CD14-positive monocyte (primary cell): ENCODE measurements at regions not wholly inside any gene's neighbourhood (a gene's known extent, or its start where the extent isn't known, plus 50 kb on each side); places are given as distances from the start of the nearest gene placed in this dataset.

ENCODE experiments used
- DNase-seq, 3 donors: peaks; one replicate each; pipeline ENCODE4 v3.0.0-alpha.2; 2011 to 2022
- H2AFZ ChIP-seq: 2 replicates; pipeline ENCODE4 v1.6.0; 2012; ENCODE audit warnings: mild to moderate bottlenecking, low read depth, low read length, inconsistent platforms; ENCODE audit not compliant: insufficient read depth, poor library complexity, severe bottlenecking
- H3K27ac ChIP-seq, 2 donors: 1 replicate in 1 of 2; 2 replicates in 1 of 2; pipeline ENCODE4 v1.5.1; 2012 to 2013; ENCODE audit warnings: low read length in 2 of 2, control low read depth in 1 of 2, inconsistent platforms in 1 of 2, low read depth in 1 of 2, mild to moderate bottlenecking in 1 of 2
- H3K27me3 ChIP-seq, 2 donors: one replicate each; pipeline versions ENCODE4 v1.6.0 to v1.6.1; 2011 to 2013; ENCODE audit warnings: low read length in 2 of 2; ENCODE audit not compliant: control insufficient read depth in 2 of 2, insufficient read depth in 2 of 2
- H3K36me3 ChIP-seq, 2 donors: replicated peaks in 1 of 2; 1 replicate in 1 of 2; 2 replicates in 1 of 2; pipeline versions ENCODE4 v1.5.1 to v1.6.1; 2012 to 2013; ENCODE audit warnings: low read length in 2 of 2, control low read depth in 1 of 2, inconsistent platforms in 1 of 2, mild to moderate bottlenecking in 1 of 2; ENCODE audit not compliant: insufficient read depth in 2 of 2, control insufficient read depth in 1 of 2
- H3K4me1 ChIP-seq, 2 donors: 1 replicate in 1 of 2; 2 replicates in 1 of 2; pipeline versions ENCODE4 v1.5.1 to v1.6.1; 2012 to 2013; ENCODE audit warnings: low read length in 2 of 2, control low read depth in 1 of 2, inconsistent platforms in 1 of 2, mild to moderate bottlenecking in 1 of 2, moderate library complexity in 1 of 2; ENCODE audit not compliant: insufficient read depth in 2 of 2, control insufficient read depth in 1 of 2
- H3K4me2 ChIP-seq: replicated peaks from 2 replicates; pipeline ENCODE3; 2012; ENCODE audit warnings: low read length, moderate library complexity, mild to moderate bottlenecking; ENCODE audit not compliant: poor library complexity, severe bottlenecking; ENCODE audit errors: extremely low read depth
- H3K4me3 ChIP-seq, 3 experiments: fragments of 200-600 bp in 1 of 3; sonication (generic) in 1 of 3; replicated peaks in 1 of 3; 1 replicate in 2 of 3; 2 replicates in 1 of 3; pipeline ENCODE4 v1.5.1; 2011 to 2013; ENCODE audit warnings: low read length in 3 of 3, mild to moderate bottlenecking in 3 of 3, control low read depth in 2 of 3, low read depth in 2 of 3, inconsistent platforms in 1 of 3, moderate library complexity in 1 of 3
- H3K79me2 ChIP-seq: 2 replicates; pipeline ENCODE4 v1.6.0; 2012; ENCODE audit warnings: mild to moderate bottlenecking, control low read depth, inconsistent platforms, low read length, moderate library complexity; ENCODE audit not compliant: insufficient read depth
- H3K9ac ChIP-seq: 2 replicates; pipeline ENCODE4 v1.6.0; 2017; ENCODE audit warnings: low read length, mild to moderate bottlenecking; ENCODE audit not compliant: insufficient read depth, poor library complexity, severe bottlenecking
- H3K9me3 ChIP-seq, 2 donors: replicated peaks in 1 of 2; 1 replicate in 1 of 2; 2 replicates in 1 of 2; pipeline versions ENCODE4 v1.5.1 to v1.6.1; 2012 to 2013; ENCODE audit warnings: low read length in 2 of 2, control low read depth in 1 of 2; ENCODE audit not compliant: control insufficient read depth in 1 of 2, insufficient read depth in 1 of 2
- H4K20me1 ChIP-seq: 2 replicates; pipeline ENCODE4 v1.6.0; 2012; ENCODE audit warnings: mild to moderate bottlenecking, low read length, control low read depth, moderate library complexity; ENCODE audit not compliant: insufficient read depth
- H3K27ac Mint-ChIP-seq, 7 donors: one replicate each; pipeline ENCODE4 v1.8.0; 2020; ENCODE audit warnings: mild to moderate bottlenecking in 7 of 7, mixed read lengths in 7 of 7, moderate library complexity in 6 of 7, inconsistent platforms in 2 of 7
- H3K27me3 Mint-ChIP-seq, 3 donors: one replicate each; pipeline ENCODE4 v1.8.0; 2021 to 2022; ENCODE audit warnings: low read depth in 3 of 3, mild to moderate bottlenecking in 3 of 3, mixed read lengths in 3 of 3, moderate library complexity in 3 of 3, inconsistent platforms in 1 of 3
- H3K36me3 Mint-ChIP-seq, 2 donors: one replicate each; pipeline ENCODE4 v1.8.0; 2020; ENCODE audit warnings: mixed read lengths in 2 of 2, inconsistent platforms in 1 of 2, mild to moderate bottlenecking in 1 of 2
- H3K4me1 Mint-ChIP-seq: one replicate; pipeline ENCODE4 v1.8.0; 2020; ENCODE audit warnings: mild to moderate bottlenecking, mixed read lengths
- H3K4me3 Mint-ChIP-seq, 2 donors: one replicate each; pipeline ENCODE4 v1.8.0; 2020; ENCODE audit warnings: mild to moderate bottlenecking in 2 of 2, mixed read lengths in 2 of 2, moderate library complexity in 1 of 2
- H3K9me3 Mint-ChIP-seq, 7 donors: one replicate each; pipeline ENCODE4 v1.8.0; 2020 to 2022; ENCODE audit warnings: mixed read lengths in 7 of 7, mild to moderate bottlenecking in 6 of 7, moderate library complexity in 6 of 7, inconsistent platforms in 2 of 7
- CTCF ChIP-seq: fragments of 200-600 bp; IDR thresholded peaks from one replicate; pipeline ENCODE4 v1.8.0; 2022; ENCODE audit warnings: antibody characterized with exemption, mild to moderate bottlenecking
- WGBS: methylation state at CpG from one replicate; pipeline ENCODE4 v1.1.5; 2013; ENCODE audit warnings: missing lambda C conversion rate; ENCODE audit not compliant: insufficient coverage; 5-methylcytosine and 5-hydroxymethylcytosine counted together
- intact Hi-C, 2 donors: fragments of 100-400 bp; cut with micrococcal nuclease; formaldehyde crosslinking; loops; one replicate each; pipeline versions ENCODE4 v1.15.0 to v1.15.1; 2023

- DNase-seq: no peak
- no peaks in the 10 kb centered on the region for H3K9me3 ChIP-seq
- H3K79me2 ChIP-seq: no peaks in the 10 kb centered on the region
- TF ChIP-seq CTCF: no peak
- no peak overlapping the region for H3K9ac ChIP-seq
- Mint-ChIP-seq H3K36me3 (no peaks in the 10 kb centered on the region), H3K4me1 (no peaks in the 10 kb centered on the region), H3K27me3 (peaks cover 0 to 6% (median 1%) of the 10 kb centered on the region in 3 donors), H3K4me3 (no peak overlapping the region), H3K27ac (no peak overlapping the region), H3K9me3 (peaks cover 0 to 4% (median 0%) of the 10 kb centered on the region in 7 donors)
- no peak overlapping the region for H3K4me3 ChIP-seq
- no peaks in the 10 kb centered on the region for H3K27me3 ChIP-seq
- no peak overlapping the region for H3K27ac ChIP-seq
- no CpG with 5 or more reads among the region's 1 CpG for WGBS
- no peak overlapping the region for H3K4me2 ChIP-seq
- H3K36me3 ChIP-seq: no peaks in the 10 kb centered on the region
- H2AFZ ChIP-seq: no peak overlapping the region
- intact Hi-C loops: no loop called here
- no peaks in the 10 kb centered on the region for H4K20me1 ChIP-seq
- no peaks in the 10 kb centered on the region for H3K4me1 ChIP-seq
Observed at GRCh38 chr2:103103678-103104077, 341.8 kb downstream of the TMEM182 start.

GRCh38 chr2:103119352-103119751 is 357.5 kb downstream of the TMEM182 start:
- Histone ChIP-seq H3K4me3 (no peak overlapping the region), H3K4me1 (no peaks in the 10 kb centered on the region), H2AFZ (no peak overlapping the region), H3K36me3 (no peaks in the 10 kb centered on the region), H3K9ac (no peak overlapping the region), H3K4me2 (no peak overlapping the region), H4K20me1 (no peaks in the 10 kb centered on the region), H3K9me3 (no peaks in the 10 kb centered on the region), H3K27me3 (no peaks in the 10 kb centered on the region), H3K27ac (no peak overlapping the region), H3K79me2 (no peaks in the 10 kb centered on the region)
- DNase-seq: no peak
- no peaks in the 10 kb centered on the region for H3K27me3 Mint-ChIP-seq
- intact Hi-C loops: no loop called here
- TF ChIP-seq CTCF: no peak
- H3K36me3 Mint-ChIP-seq: no peaks in the 10 kb centered on the region
- H3K4me1 Mint-ChIP-seq: no peaks in the 10 kb centered on the region
- peaks cover 0 to 4% (median 0%) of the 10 kb centered on the region in 7 donors for H3K9me3 Mint-ChIP-seq
- H3K4me3 Mint-ChIP-seq: no peak overlapping the region
- no peak overlapping the region for H3K27ac Mint-ChIP-seq
